ENCODE measurements at regions not wholly inside any gene's neighbourhood (a gene's known extent, or its start where the extent isn't known, plus 50 kb on each side); places are given as distances from the start of the nearest gene placed in this dataset.

- no peak for TF ChIP-seq ZNF274 (IDR thresholded peaks at IDR 0.05; ENCODE audit: low read depth, low read length)
- no peak for TF ChIP-seq YY1 (IDR thresholded peaks at IDR 0.05; ENCODE audit: insufficient read depth, insufficient read length)
- no peak for TF ChIP-seq SUZ12 (IDR thresholded peaks at IDR 0.05; ENCODE audit: extremely low read depth, insufficient read depth, insufficient read length)
Measured at GRCh38 chr2:13474538-13474937, 757.8 kb downstream of the TRIB2 start.

All from NT2/D1 (cell line).